Panc1 (cell line): ENCODE measurements at regions not wholly inside any gene's neighbourhood (a gene's known extent, or its start where the extent isn't known, plus 50 kb on each side); places are given as distances from the start of the nearest gene placed in this dataset.

Experiments
- ATAC-seq: fragments of 200-7000 bp; cut with Tn5 transposase; 2 replicates; pipeline ENCODE4 v1.9.1; 2020; ENCODE audit warnings: mild to moderate bottlenecking, moderate library complexity
- BruUV-seq: library from RNA; stranded (reverse); fragments of 400-500 nt; replicated peaks from 2 replicates; lab custom pipeline; 2021; lab: Mats Ljungman, UMichigan
- CTCF ChIA-PET: fragments of 300-600 bp; sonication (Branson Sonifier 250); formaldehyde crosslinking; loops from one replicate; lab custom pipeline; 2022; ENCODE audit warnings: antibody characterized with exemption; lab: Charles Lee
- POLR2A ChIA-PET: fragments of 300-600 bp; sonication (Branson Sonifier 250); formaldehyde crosslinking; loops from one replicate; lab custom pipeline; 2022; ENCODE audit warnings: antibody characterized with exemption; lab: Charles Lee
- DNase-seq: peaks from one replicate; pipeline ENCODE4 v3.0.0-alpha.2; 2010; ENCODE audit warnings: low read depth, low spot score
- H3K27ac ChIP-seq: 2 replicates; pipeline ENCODE4 v1.5.1; 2011; ENCODE audit warnings: mild to moderate bottlenecking, low read length, inconsistent platforms
- H3K27me3 ChIP-seq: fragments of 200-500 bp; sonication (Bioruptor generic); 2 replicates; pipeline ENCODE4 v1.6.0; 2014; ENCODE audit warnings: low read length, inconsistent platforms; ENCODE audit not compliant: control insufficient read depth, insufficient read depth
- H3K36me3 ChIP-seq: fragments of 200-500 bp; sonication (Bioruptor generic); 2 replicates; pipeline ENCODE4 v1.5.1; 2014; ENCODE audit warnings: inconsistent platforms, mild to moderate bottlenecking, low read length, moderate library complexity; ENCODE audit not compliant: control insufficient read depth, insufficient read depth
- H3K4me1 ChIP-seq: 2 replicates; pipeline ENCODE4 v1.5.1; 2011; ENCODE audit warnings: inconsistent platforms, mild to moderate bottlenecking, low read length, moderate library complexity; ENCODE audit not compliant: control insufficient read depth, insufficient read depth
- H3K4me3 ChIP-seq, 2 experiments: 2 replicates each; pipeline ENCODE4 v1.5.1; 2011 to 2012; ENCODE audit warnings: low read depth in 2 of 2, low read length in 2 of 2, mild to moderate bottlenecking in 2 of 2, inconsistent platforms in 1 of 2, moderate library complexity in 1 of 2
- H3K9me3 ChIP-seq: fragments of 200-500 bp; sonication (Bioruptor generic); 2 replicates; pipeline ENCODE4 v1.5.1; 2014; ENCODE audit warnings: low read depth, mild to moderate bottlenecking, inconsistent platforms, low read length, moderate library complexity; ENCODE audit not compliant: control insufficient read depth, insufficient read depth
- CTCF ChIP-seq: fragments of 450-650 bp; IDR thresholded peaks from 2 replicates; pipeline ENCODE4 v1.5.1; 2017; ENCODE audit warnings: mild to moderate bottlenecking
- POLR2AphosphoS5 ChIP-seq: IDR thresholded peaks from 2 replicates; pipeline ENCODE4 v1.6.1; 2012; ENCODE audit warnings: mild to moderate bottlenecking, low read depth, low read length, moderate library complexity
- REST ChIP-seq, 2 experiments: IDR thresholded peaks; 2 replicates each; pipeline ENCODE4 v1.6.1; 2011 to 2012; ENCODE audit warnings: low read depth in 2 of 2, control low read depth in 1 of 2, low read length in 1 of 2, mild to moderate bottlenecking in 1 of 2, moderate library complexity in 1 of 2; ENCODE audit not compliant: insufficient read depth in 1 of 2
- SIN3A ChIP-seq: IDR thresholded peaks from 2 replicates; pipeline ENCODE4 v1.6.1; 2012; ENCODE audit warnings: low read depth, mild to moderate bottlenecking, low read length, moderate library complexity, borderline replicate concordance; ENCODE audit not compliant: insufficient read depth
- TCF7L2 ChIP-seq: IDR thresholded peaks from 2 replicates; pipeline ENCODE4 v1.6.1; 2011; ENCODE audit warnings: mild to moderate bottlenecking, low read depth, low read length, inconsistent platforms
- in situ Hi-C: cut with HindIII; loops from 2 replicates; pipeline ENCODE4 v1.10.0; 2016; ENCODE audit warnings: low sequenced_read_pairs, low pct_unique_long_range_greater_than_20kb
- intact Hi-C: fragments of 100-400 bp; cut with micrococcal nuclease; formaldehyde crosslinking; loops from one replicate; pipeline ENCODE4 v1.10.0; 2022; ENCODE audit not compliant: unreplicated experiment

GRCh38 chr13:83057119-83057518 is 825.2 kb downstream of the SLITRK1 start:
- DNase-seq (no peak), ATAC-seq (no peak)
- POLR2A ChIA-PET, result no interaction called here
- intact Hi-C loops, result no loop called here
- no peak for TF ChIP-seq SIN3A
- no peak for TF ChIP-seq POLR2AphosphoS5
- no peak for TF ChIP-seq TCF7L2
- no peak for TF ChIP-seq CTCF
- no peak for TF ChIP-seq REST (IDR thresholded peaks at IDR 0.05; ENCODE audit: insufficient read depth in 1 of 2, low read depth in 2 of 2, low read length in 1 of 2)
- H3K27me3 ChIP-seq, result no peaks in the 10 kb centered on the region
- BruUV-seq, result no TSS peak
- in situ Hi-C loops, result no loop called here
- H3K4me1 ChIP-seq, result no peaks in the 10 kb centered on the region
- no peak overlapping the region for H3K4me3 ChIP-seq
- no peaks in the 10 kb centered on the region for H3K9me3 ChIP-seq
- CTCF ChIA-PET, result no interaction called here
- no peaks in the 10 kb centered on the region for H3K36me3 ChIP-seq
- H3K27ac ChIP-seq, result no peak overlapping the region

- no TSS peak for BruUV-seq
These were observed 826.0 kb downstream of the SLITRK1 start for GRCh38 chr13:83056269-83056668.

More at GRCh38 chr13:83056269-83056668, 826.0 kb downstream of the SLITRK1 start:
- Histone ChIP-seq H3K4me1 (no peaks in the 10 kb centered on the region), H3K4me3 (no peak overlapping the region), H3K9me3 (no peaks in the 10 kb centered on the region), H3K36me3 (no peaks in the 10 kb centered on the region), H3K27me3 (no peaks in the 10 kb centered on the region), H3K27ac (no peak overlapping the region)
- POLR2A ChIA-PET, result interaction anchor here (0.6 kb wide), 1 partner anchor 94 kb away, joined by 4 read pairs; no protein-coding TSS in a partner anchor
- TF ChIP-seq TCF7L2 (no peak), SIN3A (no peak), REST (IDR thresholded peaks at IDR 0.05; ENCODE audit: insufficient read depth in 1 of 2, low read depth in 2 of 2, low read length in 1 of 2) (no peak), POLR2AphosphoS5 (no peak), CTCF (no peak)
- DNase-seq (no peak), ATAC-seq (no peak)
- CTCF ChIA-PET, result no interaction called here
- in situ Hi-C loops, result no loop called here
- intact Hi-C loops, result no loop called here
